SK-N-SH treated with all-trans-retinoic acid at 6 μM for 48 hours (cell line): ENCODE measurements at regions not wholly inside any gene's neighbourhood (a gene's known extent, or its start where the extent isn't known, plus 50 kb on each side); places are given as distances from the start of the nearest gene placed in this dataset.

ENCODE experiments used
- ATAC-seq: fragments of 200-7000 bp; cut with Tn5 transposase; 3 replicates; pipeline ENCODE4 v1.9.1; 2020; ENCODE audit warnings: mild to moderate bottlenecking, moderate library complexity
- ARNTL ChIP-seq: fragments of 450-650 bp; formaldehyde crosslinking; IDR thresholded peaks from 2 replicates; pipeline ENCODE4 v1.5.0; 2020; ENCODE audit warnings: low read depth, mild to moderate bottlenecking, moderate library complexity, borderline replicate concordance
- CSDC2 ChIP-seq: fragments of 250-450 bp; sonication (Bioruptor Pico); IDR thresholded peaks from 2 replicates; pipeline ENCODE4 v1.5.0; 2020; ENCODE audit warnings: mild to moderate bottlenecking, moderate library complexity
- ESRRG ChIP-seq: fragments of 250-450 bp; sonication (Bioruptor Pico); IDR thresholded peaks from 2 replicates; pipeline ENCODE4 v1.6.1; 2021; ENCODE audit warnings: mild to moderate bottlenecking
- GLIS3 ChIP-seq: fragments of 250-450 bp; sonication (Bioruptor Pico); IDR thresholded peaks from 2 replicates; pipeline ENCODE4 v1.5.0; 2020; ENCODE audit warnings: mild to moderate bottlenecking, moderate library complexity
- ISL1 ChIP-seq: fragments of 250-450 bp; sonication (Bioruptor Pico); IDR thresholded peaks from 2 replicates; pipeline ENCODE4 v2.1.2; 2022; ENCODE audit warnings: mild to moderate bottlenecking, moderate library complexity
- PPARA ChIP-seq: fragments of 250-450 bp; sonication (Bioruptor Pico); IDR thresholded peaks from 2 replicates; pipeline ENCODE4 v1.5.0; 2020; ENCODE audit warnings: mild to moderate bottlenecking, borderline replicate concordance
- RARB ChIP-seq: fragments of 250-450 bp; sonication (Bioruptor Pico); IDR thresholded peaks from 2 replicates; pipeline ENCODE4 v1.8.0; 2021; ENCODE audit warnings: mild to moderate bottlenecking, moderate library complexity
- TCF4 ChIP-seq: fragments of 250-450 bp; sonication (Bioruptor Pico); IDR thresholded peaks from 2 replicates; pipeline ENCODE4 v1.8.0; 2021; ENCODE audit warnings: mild to moderate bottlenecking, moderate library complexity, borderline replicate concordance
- TOX ChIP-seq: fragments of 250-450 bp; sonication (Bioruptor Pico); IDR thresholded peaks from 2 replicates; pipeline ENCODE4 v1.8.0; 2021; ENCODE audit warnings: mild to moderate bottlenecking, moderate library complexity, borderline replicate concordance
- ZC3H10 ChIP-seq: fragments of 250-450 bp; sonication (Bioruptor Pico); IDR thresholded peaks from 2 replicates; pipeline ENCODE4 v1.5.1; 2021; ENCODE audit warnings: mild to moderate bottlenecking, moderate library complexity
- ZFP3 ChIP-seq: fragments of 250-450 bp; sonication (Bioruptor Pico); IDR thresholded peaks from 2 replicates; pipeline ENCODE4 v1.5.0; 2020; ENCODE audit warnings: mild to moderate bottlenecking, moderate library complexity
- ZFP30 ChIP-seq: fragments of 450-650 bp; formaldehyde crosslinking; IDR thresholded peaks from 2 replicates; pipeline ENCODE4 v1.5.0; 2022; ENCODE audit warnings: mild to moderate bottlenecking, moderate library complexity
- ZNF565 ChIP-seq: fragments of 450-650 bp; formaldehyde crosslinking; conservative IDR thresholded peaks from 2 replicates; pipeline ENCODE4 v1.5.0; 2020; ENCODE audit warnings: low read depth, mild to moderate bottlenecking, moderate library complexity
- ZNF70 ChIP-seq: fragments of 450-650 bp; formaldehyde crosslinking; IDR thresholded peaks from 2 replicates; pipeline ENCODE4 v1.5.0; 2020; ENCODE audit warnings: mild to moderate bottlenecking, moderate library complexity
- TF ChIP-seq, protein P1 (sequence below): fragments of 250-450 bp; sonication (Bioruptor Pico); IDR thresholded peaks from 2 replicates; pipeline ENCODE4 v1.8.0; 2020; ENCODE audit warnings: mild to moderate bottlenecking, moderate library complexity, borderline replicate concordance
- TF ChIP-seq, protein P2 (sequence below): fragments of 250-450 bp; sonication (Bioruptor Pico); IDR thresholded peaks from 2 replicates; pipeline ENCODE4 v1.8.0; 2021; ENCODE audit warnings: low read depth, mild to moderate bottlenecking, moderate library complexity, borderline replicate concordance
- TF ChIP-seq, protein P3 (sequence below): fragments of 250-450 bp; sonication (Bioruptor Pico); IDR thresholded peaks from 2 replicates; pipeline ENCODE4 v1.5.0; 2020; ENCODE audit warnings: mild to moderate bottlenecking, moderate library complexity
- TF ChIP-seq, protein P4 (sequence below): fragments of 250-450 bp; sonication (Bioruptor Pico); IDR thresholded peaks from 2 replicates; pipeline ENCODE4 v1.5.1; 2021; ENCODE audit warnings: mild to moderate bottlenecking, moderate library complexity

DNA sequence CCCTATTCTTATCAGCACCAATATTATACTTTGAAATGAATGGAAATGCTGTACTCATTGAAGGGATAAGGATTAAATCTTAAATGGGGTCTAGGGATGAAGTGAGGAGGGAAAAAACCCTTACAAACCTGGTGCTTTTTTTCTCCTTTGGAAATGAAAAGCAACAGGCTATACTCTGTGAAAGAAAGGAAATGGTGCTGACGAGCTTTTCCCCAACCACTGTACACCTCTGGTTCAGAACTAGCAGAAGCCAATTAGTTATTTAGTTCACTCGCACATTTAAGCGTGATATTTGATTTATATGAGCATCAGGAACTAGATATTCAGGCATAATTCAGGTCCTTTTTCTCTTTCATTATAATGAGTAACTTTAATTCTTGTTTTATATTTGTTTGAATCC, 74.5 kb upstream of the S1PR1 start:
- no peak for TF ChIP-seq RARB (CRISPR knock-in tag)
- TF ChIP-seq ZNF70 (CRISPR knock-in tag), result no peak
- no peak for TF ChIP-seq PPARA (CRISPR knock-in tag)
- TF ChIP-seq TOX, result no peak
- TF ChIP-seq ZNF565 (CRISPR knock-in tag), result no peak
- TF ChIP-seq ARNTL (CRISPR knock-in tag), result no peak
- TF ChIP-seq, protein P1, sequence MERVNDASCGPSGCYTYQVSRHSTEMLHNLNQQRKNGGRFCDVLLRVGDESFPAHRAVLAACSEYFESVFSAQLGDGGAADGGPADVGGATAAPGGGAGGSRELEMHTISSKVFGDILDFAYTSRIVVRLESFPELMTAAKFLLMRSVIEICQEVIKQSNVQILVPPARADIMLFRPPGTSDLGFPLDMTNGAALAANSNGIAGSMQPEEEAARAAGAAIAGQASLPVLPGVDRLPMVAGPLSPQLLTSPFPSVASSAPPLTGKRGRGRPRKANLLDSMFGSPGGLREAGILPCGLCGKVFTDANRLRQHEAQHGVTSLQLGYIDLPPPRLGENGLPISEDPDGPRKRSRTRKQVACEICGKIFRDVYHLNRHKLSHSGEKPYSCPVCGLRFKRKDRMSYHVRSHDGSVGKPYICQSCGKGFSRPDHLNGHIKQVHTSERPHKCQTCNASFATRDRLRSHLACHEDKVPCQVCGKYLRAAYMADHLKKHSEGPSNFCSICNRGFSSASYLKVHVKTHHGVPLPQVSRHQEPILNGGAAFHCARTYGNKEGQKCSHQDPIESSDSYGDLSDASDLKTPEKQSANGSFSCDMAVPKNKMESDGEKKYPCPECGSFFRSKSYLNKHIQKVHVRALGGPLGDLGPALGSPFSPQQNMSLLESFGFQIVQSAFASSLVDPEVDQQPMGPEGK (CRISPR knock-in tag), result no peak
- no peak for TF ChIP-seq ZC3H10 (CRISPR knock-in tag)
- TF ChIP-seq, all 23 proteins: peak for 0
- no peak for ATAC-seq

DNA sequence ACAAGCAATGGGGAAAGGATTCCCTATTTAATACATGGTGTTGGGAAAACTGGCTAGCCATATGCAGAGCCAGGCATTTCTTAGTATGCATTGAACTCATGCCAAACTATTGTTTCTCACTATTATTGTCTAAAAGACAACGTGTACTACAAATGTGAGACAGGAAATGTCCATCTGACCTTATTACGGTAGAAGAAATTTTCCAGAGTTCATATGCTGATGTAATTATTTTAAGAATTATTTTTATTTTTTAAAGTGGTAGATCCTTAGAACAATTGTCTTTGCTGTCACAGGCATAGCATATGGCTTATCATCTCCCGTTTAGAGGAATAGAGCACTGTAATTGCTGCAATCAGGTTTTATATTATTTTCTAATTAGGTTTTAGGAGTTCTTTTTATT, 75.2 kb upstream of the S1PR1 start:
- no peak for ATAC-seq

DNA sequence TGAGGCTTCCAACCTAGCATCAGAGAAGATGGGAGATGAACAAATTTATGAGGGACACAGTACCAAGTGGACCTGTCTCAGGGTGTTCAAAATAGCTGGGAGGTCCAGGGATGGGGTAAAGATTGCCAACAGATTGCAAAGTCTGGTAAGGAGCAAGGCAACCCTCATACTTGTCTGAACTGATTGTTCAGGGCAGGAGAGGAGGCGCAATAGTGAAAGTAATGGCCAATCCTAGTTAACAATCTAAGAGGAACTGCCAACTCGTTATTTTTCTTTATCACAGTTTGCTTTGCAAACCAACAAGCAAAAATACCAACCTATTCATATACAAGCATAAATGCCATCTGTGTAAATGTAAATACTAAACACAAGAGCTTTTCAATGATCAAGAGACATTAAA, 78.4 kb upstream of the S1PR1 start:
- no peak for ATAC-seq
- TF ChIP-seq, protein P2, sequence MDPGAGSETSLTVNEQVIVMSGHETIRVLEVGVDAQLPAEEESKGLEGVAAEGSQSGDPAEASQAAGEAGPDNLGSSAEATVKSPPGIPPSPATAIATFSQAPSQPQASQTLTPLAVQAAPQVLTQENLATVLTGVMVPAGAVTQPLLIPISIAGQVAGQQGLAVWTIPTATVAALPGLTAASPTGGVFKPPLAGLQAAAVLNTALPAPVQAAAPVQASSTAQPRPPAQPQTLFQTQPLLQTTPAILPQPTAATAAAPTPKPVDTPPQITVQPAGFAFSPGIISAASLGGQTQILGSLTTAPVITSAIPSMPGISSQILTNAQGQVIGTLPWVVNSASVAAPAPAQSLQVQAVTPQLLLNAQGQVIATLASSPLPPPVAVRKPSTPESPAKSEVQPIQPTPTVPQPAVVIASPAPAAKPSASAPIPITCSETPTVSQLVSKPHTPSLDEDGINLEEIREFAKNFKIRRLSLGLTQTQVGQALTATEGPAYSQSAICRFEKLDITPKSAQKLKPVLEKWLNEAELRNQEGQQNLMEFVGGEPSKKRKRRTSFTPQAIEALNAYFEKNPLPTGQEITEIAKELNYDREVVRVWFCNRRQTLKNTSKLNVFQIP (CRISPR knock-in tag), result no peak
- TF ChIP-seq ESRRG (CRISPR knock-in tag) (no peak), ZNF565 (CRISPR knock-in tag) (no peak), TOX (no peak), ISL1 (no peak)
- TF ChIP-seq, protein P3, sequence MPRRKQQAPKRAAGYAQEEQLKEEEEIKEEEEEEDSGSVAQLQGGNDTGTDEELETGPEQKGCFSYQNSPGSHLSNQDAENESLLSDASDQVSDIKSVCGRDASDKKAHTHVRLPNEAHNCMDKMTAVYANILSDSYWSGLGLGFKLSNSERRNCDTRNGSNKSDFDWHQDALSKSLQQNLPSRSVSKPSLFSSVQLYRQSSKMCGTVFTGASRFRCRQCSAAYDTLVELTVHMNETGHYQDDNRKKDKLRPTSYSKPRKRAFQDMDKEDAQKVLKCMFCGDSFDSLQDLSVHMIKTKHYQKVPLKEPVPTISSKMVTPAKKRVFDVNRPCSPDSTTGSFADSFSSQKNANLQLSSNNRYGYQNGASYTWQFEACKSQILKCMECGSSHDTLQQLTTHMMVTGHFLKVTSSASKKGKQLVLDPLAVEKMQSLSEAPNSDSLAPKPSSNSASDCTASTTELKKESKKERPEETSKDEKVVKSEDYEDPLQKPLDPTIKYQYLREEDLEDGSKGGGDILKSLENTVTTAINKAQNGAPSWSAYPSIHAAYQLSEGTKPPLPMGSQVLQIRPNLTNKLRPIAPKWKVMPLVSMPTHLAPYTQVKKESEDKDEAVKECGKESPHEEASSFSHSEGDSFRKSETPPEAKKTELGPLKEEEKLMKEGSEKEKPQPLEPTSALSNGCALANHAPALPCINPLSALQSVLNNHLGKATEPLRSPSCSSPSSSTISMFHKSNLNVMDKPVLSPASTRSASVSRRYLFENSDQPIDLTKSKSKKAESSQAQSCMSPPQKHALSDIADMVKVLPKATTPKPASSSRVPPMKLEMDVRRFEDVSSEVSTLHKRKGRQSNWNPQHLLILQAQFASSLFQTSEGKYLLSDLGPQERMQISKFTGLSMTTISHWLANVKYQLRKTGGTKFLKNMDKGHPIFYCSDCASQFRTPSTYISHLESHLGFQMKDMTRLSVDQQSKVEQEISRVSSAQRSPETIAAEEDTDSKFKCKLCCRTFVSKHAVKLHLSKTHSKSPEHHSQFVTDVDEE, result no peak

More for the DNA sequence above, 75.2 kb upstream of the S1PR1 start:
- TF ChIP-seq, protein P4, sequence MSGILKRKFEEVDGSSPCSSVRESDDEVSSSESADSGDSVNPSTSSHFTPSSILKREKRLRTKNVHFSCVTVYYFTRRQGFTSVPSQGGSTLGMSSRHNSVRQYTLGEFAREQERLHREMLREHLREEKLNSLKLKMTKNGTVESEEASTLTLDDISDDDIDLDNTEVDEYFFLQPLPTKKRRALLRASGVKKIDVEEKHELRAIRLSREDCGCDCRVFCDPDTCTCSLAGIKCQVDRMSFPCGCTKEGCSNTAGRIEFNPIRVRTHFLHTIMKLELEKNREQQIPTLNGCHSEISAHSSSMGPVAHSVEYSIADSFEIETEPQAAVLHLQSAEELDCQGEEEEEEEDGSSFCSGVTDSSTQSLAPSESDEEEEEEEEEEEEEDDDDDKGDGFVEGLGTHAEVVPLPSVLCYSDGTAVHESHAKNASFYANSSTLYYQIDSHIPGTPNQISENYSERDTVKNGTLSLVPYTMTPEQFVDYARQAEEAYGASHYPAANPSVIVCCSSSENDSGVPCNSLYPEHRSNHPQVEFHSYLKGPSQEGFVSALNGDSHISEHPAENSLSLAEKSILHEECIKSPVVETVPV, result no peak
- TF ChIP-seq PPARA (CRISPR knock-in tag), result no peak

DNA sequence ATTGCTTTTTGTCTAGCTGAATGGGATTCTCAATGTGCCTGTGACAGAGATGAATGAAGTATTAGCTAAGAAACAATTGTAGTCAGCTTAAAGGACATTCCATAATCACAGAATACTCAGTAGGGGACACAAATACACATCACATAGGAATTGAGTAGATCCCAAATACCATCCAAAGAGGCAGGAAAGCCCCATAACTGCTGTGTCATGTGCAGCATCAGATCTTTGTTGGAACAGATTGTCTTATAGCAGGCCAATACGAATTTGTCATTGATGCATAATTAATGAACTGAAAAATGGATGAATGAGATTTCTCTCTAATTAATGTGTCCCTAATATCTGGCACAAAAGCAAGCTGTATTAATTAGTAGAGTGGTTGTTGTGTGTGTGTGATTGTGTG, 82.3 kb upstream of the S1PR1 start:
- no peak for TF ChIP-seq CSDC2 (CRISPR knock-in tag)
- TF ChIP-seq GLIS3 (CRISPR knock-in tag), result no peak
- no peak for TF ChIP-seq TCF4 (CRISPR knock-in tag)
- TF ChIP-seq, protein P1 (CRISPR knock-in tag), result no peak
- TF ChIP-seq RARB (CRISPR knock-in tag), result no peak
- TF ChIP-seq ESRRG (CRISPR knock-in tag), result no peak
- TF ChIP-seq ZFP3, result no peak
- TF ChIP-seq ZFP30 (CRISPR knock-in tag), result no peak
- TF ChIP-seq, all 23 proteins: peak for 0
- no peak for ATAC-seq
